VCaP (cell line): ENCODE measurements at regions not wholly inside any gene's neighbourhood (a gene's known extent, or its start where the extent isn't known, plus 50 kb on each side); places are given as distances from the start of the nearest gene placed in this dataset.

Experiments
- H3K27ac ChIP-seq: fragments of 450-650 bp; 2 replicates; pipeline ENCODE4 v1.5.1; 2017
- TF ChIP-seq, protein P1 (sequence below): fragments of 450-650 bp; conservative IDR thresholded peaks from 2 replicates; pipeline ENCODE4 v1.5.1; 2017; ENCODE audit warnings: mild to moderate bottlenecking, moderate library complexity

DNA sequence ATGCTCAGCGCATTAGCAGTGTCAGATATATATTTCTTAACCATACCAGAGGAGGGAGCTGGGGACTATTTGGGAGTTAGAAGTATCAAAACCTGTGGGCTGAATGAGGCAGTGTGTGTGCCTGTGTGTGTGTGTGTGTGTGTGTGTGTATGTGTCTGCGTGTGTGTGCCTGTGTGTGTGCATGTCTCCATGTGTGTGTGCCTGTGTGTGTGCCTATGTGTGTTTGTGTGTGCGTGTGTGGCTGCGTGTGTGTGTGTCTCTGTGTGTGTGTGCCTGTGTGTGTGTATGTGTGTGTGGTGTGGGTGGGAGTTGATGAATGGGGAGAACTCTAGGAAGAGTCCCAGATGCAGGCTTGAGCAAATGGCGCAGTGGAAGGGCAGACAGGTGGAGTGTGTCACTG is 92.9 kb downstream of the PAX1 start:
- no peak overlapping the region for H3K27ac ChIP-seq
- TF ChIP-seq, protein P1, sequence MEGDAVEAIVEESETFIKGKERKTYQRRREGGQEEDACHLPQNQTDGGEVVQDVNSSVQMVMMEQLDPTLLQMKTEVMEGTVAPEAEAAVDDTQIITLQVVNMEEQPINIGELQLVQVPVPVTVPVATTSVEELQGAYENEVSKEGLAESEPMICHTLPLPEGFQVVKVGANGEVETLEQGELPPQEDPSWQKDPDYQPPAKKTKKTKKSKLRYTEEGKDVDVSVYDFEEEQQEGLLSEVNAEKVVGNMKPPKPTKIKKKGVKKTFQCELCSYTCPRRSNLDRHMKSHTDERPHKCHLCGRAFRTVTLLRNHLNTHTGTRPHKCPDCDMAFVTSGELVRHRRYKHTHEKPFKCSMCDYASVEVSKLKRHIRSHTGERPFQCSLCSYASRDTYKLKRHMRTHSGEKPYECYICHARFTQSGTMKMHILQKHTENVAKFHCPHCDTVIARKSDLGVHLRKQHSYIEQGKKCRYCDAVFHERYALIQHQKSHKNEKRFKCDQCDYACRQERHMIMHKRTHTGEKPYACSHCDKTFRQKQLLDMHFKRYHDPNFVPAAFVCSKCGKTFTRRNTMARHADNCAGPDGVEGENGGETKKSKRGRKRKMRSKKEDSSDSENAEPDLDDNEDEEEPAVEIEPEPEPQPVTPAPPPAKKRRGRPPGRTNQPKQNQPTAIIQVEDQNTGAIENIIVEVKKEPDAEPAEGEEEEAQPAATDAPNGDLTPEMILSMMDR: no peak

DNA sequence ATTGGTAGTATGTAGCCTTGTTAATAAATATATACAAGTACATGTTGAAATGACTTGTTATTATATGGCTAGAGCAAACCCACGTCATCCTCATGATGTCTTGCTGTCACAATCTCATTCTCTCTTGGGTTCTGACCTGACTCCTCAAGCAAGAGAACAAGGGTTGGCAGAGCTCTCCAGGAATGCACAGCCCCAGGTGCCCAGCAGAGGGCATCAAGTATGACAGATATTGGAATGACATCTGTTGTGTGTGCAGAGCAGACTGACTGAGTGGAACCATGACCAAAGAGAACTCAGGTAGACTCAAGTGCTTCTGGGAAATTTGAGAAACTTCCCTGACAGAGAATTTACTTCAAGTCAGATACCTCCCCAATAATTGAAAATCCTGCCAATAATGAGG is 90.6 kb downstream of the PAX1 start:
- H3K27ac ChIP-seq: no peak overlapping the region
- TF ChIP-seq, protein P1: peak; percentile 61

DNA sequence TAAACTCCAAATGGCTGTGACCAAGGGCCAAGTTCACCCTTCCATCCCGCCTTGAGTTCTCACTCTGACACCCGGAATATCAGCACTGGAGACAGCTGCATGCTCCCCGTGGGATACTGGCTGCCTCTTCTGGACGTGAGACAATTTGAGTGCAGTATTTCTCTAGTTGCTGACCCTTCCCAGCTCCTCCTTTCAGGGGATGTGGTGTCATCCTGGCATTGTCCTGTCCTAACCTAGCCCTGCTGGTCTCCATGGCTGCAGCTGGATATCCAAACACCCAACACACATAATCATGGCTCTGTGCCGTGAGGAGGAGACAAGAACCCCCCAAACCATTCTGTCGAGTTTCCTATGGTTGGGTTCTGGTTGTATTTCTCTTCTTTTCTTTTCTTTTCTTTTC is 82.6 kb downstream of the PAX1 start:
- TF ChIP-seq, protein P1: no peak

DNA sequence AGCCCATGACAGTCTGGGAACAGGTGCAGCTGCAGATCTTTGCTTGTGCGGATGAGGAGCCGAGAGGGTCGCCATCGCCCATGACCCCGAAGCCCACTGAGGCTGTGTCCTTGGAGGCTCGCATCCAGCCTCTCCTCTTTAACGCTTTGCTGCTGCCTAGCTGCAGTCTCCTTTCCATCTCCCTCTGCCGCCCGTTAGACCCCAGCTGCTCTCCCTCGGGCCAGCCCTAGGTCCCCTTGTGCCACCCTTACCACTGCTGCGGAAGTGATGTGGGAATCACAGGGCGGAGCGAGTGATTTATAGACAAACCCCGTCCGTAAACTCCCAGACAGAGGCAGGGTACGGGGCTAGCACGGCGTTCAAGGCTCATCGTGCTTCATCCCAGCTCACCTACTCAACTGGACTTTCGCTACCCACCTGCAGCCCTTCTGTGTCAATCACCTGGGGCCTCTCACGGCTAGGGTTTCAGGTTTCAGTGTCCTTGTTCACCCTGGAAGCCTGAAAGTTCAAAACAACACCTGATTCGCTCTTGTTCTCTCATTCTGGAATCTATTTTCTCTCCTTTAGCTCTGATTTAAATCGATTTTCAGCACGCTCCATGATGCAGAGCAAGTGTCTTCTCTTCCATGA is 76.1 kb downstream of the PAX1 start:
- H3K27ac ChIP-seq: no peak overlapping the region
- TF ChIP-seq, protein P1: no peak

More for the DNA sequence above, 82.6 kb downstream of the PAX1 start:
- H3K27ac ChIP-seq: no peak overlapping the region

DNA sequence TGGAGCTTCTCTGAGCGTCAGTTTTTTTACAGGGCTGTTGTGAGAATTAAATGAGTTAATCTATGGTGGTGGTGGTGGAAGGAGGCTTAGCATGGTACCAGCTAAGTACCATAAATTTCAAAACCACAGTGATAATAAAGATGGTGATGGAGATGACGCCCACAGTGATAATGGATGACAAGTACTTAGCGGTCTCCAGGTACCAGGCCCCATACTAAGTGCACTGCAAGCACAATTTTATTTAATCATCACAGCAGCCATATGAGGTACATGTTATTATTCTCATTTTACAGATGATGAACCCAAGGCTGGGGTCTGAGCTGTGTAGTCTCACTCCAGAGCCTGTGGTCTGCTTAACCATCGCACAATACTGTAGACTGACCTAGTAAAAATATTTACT is 75.1 kb downstream of the PAX1 start:
- no peak overlapping the region for H3K27ac ChIP-seq
- TF ChIP-seq, protein P1: no peak
